ENCODE measurements at regions not wholly inside any gene's neighbourhood (a gene's known extent, or its start where the extent isn't known, plus 50 kb on each side); places are given as distances from the start of the nearest gene placed in this dataset.

DNA sequence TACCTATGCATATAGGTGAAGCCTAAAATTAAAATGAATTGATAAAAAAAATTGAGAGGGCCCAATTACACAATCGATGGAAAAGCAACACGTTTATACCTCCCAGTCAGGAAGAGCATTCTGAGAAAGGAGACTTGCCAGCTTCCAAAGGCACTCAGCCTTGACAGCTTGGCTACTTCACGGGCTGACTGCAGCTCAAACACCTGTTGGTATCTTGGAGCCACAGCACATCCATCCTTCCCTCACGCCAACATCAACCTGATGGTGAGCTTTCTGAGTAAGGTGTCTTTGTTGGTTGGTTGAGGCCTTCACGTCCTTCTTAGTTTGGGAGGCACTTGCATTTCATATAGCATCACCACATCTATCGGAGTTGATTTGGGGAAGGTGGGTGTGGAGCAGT, 598.9 kb upstream of the DIPK2B start:
- 91% methylated on average over 6 of the region's 6 CpGs for WGBS (ENCODE audit: low lambda C conversion rate)
- H2AFZ ChIP-seq (ENCODE audit: low read length), result no peak overlapping the region

More for the DNA sequence above, 598.9 kb upstream of the DIPK2B start:
- H3K4me3 ChIP-seq (replicated peaks in 1 of 3; ENCODE audit: insufficient read depth in 1 of 3, low read depth in 2 of 3, low read length in 3 of 3), result no peak overlapping the region
- intact Hi-C loops (cut with micrococcal nuclease; ENCODE audit: unreplicated experiment), result no loop called here
- no peak overlapping the region for H3K27ac ChIP-seq (ENCODE audit: extremely low read length, insufficient read depth, low read length)
- FAIRE-seq (no peak), ATAC-seq (no peak), DNase-seq (ENCODE audit: low spot score) (no peak)
- H3K4me1 ChIP-seq (ENCODE audit: insufficient read depth, low read length), result no peaks in the 10 kb centered on the region
- TF ChIP-seq ZBTB7B (CRISPR knock-in tag; IDR thresholded peaks at IDR 0.05) (no peak), RARG (CRISPR knock-in tag; IDR thresholded peaks at IDR 0.05; ENCODE audit: low read depth) (no peak), NFE2L2 (IDR thresholded peaks at IDR 0.05; ENCODE audit: low read length) (no peak), ZSCAN12 (CRISPR knock-in tag; IDR thresholded peaks at IDR 0.05) (no peak), HOXA3 (CRISPR knock-in tag; IDR thresholded peaks at IDR 0.05) (no peak), NR2F1 (CRISPR knock-in tag; IDR thresholded peaks at IDR 0.05) (no peak), RXRA (CRISPR knock-in tag; IDR thresholded peaks at IDR 0.05) (no peak), MAZ (IDR thresholded peaks at IDR 0.05; ENCODE audit: borderline replicate concordance, low read depth, low read length) (no peak), MAZ (CRISPR knock-in tag; IDR thresholded peaks at IDR 0.05; ENCODE audit: low read depth) (no peak), ELF3 (CRISPR knock-in tag; IDR thresholded peaks at IDR 0.05) (no peak), GABPB1 (CRISPR knock-in tag; IDR thresholded peaks at IDR 0.05) (no peak), ESRRA (CRISPR knock-in tag; IDR thresholded peaks at IDR 0.05; ENCODE audit: low read depth) (no peak), ZNF354B (CRISPR knock-in tag; IDR thresholded peaks at IDR 0.05) (no peak)
- TF ChIP-seq, protein P1, sequence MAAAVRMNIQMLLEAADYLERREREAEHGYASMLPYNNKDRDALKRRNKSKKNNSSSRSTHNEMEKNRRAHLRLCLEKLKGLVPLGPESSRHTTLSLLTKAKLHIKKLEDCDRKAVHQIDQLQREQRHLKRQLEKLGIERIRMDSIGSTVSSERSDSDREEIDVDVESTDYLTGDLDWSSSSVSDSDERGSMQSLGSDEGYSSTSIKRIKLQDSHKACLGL (CRISPR knock-in tag; IDR thresholded peaks at IDR 0.05), result no peak
- TF ChIP-seq, protein P2, sequence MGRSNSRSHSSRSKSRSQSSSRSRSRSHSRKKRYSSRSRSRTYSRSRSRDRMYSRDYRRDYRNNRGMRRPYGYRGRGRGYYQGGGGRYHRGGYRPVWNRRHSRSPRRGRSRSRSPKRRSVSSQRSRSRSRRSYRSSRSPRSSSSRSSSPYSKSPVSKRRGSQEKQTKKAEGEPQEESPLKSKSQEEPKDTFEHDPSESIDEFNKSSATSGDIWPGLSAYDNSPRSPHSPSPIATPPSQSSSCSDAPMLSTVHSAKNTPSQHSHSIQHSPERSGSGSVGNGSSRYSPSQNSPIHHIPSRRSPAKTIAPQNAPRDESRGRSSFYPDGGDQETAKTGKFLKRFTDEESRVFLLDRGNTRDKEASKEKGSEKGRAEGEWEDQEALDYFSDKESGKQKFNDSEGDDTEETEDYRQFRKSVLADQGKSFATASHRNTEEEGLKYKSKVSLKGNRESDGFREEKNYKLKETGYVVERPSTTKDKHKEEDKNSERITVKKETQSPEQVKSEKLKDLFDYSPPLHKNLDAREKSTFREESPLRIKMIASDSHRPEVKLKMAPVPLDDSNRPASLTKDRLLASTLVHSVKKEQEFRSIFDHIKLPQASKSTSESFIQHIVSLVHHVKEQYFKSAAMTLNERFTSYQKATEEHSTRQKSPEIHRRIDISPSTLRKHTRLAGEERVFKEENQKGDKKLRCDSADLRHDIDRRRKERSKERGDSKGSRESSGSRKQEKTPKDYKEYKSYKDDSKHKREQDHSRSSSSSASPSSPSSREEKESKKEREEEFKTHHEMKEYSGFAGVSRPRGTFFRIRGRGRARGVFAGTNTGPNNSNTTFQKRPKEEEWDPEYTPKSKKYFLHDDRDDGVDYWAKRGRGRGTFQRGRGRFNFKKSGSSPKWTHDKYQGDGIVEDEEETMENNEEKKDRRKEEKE (IDR thresholded peaks at IDR 0.05), result no peak
- TF ChIP-seq, protein P3, sequence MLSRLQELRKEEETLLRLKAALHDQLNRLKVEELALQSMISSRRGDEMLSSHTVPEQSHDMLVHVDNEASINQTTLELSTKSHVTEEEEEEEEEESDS (CRISPR knock-in tag; IDR thresholded peaks at IDR 0.05; ENCODE audit: borderline replicate concordance), result no peak
- TF ChIP-seq, protein P4, sequence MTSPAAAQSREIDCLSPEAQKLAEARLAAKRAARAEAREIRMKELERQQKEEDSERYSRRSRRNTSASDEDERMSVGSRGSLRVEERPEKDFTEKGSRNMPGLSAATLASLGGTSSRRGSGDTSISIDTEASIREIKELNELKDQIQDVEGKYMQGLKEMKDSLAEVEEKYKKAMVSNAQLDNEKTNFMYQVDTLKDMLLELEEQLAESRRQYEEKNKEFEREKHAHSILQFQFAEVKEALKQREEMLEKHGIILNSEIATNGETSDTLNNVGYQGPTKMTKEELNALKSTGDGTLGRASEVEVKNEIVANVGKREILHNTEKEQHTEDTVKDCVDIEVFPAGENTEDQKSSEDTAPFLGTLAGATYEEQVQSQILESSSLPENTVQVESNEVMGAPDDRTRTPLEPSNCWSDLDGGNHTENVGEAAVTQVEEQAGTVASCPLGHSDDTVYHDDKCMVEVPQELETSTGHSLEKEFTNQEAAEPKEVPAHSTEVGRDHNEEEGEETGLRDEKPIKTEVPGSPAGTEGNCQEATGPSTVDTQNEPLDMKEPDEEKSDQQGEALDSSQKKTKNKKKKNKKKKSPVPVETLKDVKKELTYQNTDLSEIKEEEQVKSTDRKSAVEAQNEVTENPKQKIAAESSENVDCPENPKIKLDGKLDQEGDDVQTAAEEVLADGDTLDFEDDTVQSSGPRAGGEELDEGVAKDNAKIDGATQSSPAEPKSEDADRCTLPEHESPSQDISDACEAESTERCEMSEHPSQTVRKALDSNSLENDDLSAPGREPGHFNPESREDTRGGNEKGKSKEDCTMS (CRISPR knock-in tag; conservative IDR thresholded peaks at IDR 0.05), result no peak
- no peaks in the 10 kb centered on the region for H3K9me3 ChIP-seq (ENCODE audit: low read length)
- no peaks in the 10 kb centered on the region for H3K27me3 ChIP-seq (ENCODE audit: control insufficient read depth in 1 of 2, insufficient read depth in 2 of 2, low read length in 2 of 2)
- no peak overlapping the region for H3K4me2 ChIP-seq (ENCODE audit: low read depth, low read length)
- in situ Hi-C loops (cut with HindIII; ENCODE audit: extremely low pct_ligation_motif_present, low pct_unique_long_range_greater_than_20kb), result no loop called here
- no peaks in the 10 kb centered on the region for H3K36me3 ChIP-seq (replicated peaks in 1 of 2; ENCODE audit: control insufficient read depth in 1 of 2, insufficient read depth in 2 of 2, low read length in 2 of 2)
- H3K79me2 ChIP-seq (ENCODE audit: insufficient read depth, low read length), result peaks cover 3% of the 10 kb centered on the region
- CTCF ChIA-PET (ENCODE audit: low intra/inter-chr PET ratio, low total read pairs), result no interaction called here
- no TSS peak for BruUV-seq (replicated peaks)
- POLR2A ChIA-PET, result no interaction called here
- H3K9ac ChIP-seq (ENCODE audit: insufficient read depth, low read depth, low read length), result no peak overlapping the region
- no peaks in the 10 kb centered on the region for H4K20me1 ChIP-seq (ENCODE audit: insufficient read depth, low read length)
